ENCODE measurements at regions not wholly inside any gene's neighbourhood (a gene's known extent, or its start where the extent isn't known, plus 50 kb on each side); places are given as distances from the start of the nearest gene placed in this dataset.

DNA sequence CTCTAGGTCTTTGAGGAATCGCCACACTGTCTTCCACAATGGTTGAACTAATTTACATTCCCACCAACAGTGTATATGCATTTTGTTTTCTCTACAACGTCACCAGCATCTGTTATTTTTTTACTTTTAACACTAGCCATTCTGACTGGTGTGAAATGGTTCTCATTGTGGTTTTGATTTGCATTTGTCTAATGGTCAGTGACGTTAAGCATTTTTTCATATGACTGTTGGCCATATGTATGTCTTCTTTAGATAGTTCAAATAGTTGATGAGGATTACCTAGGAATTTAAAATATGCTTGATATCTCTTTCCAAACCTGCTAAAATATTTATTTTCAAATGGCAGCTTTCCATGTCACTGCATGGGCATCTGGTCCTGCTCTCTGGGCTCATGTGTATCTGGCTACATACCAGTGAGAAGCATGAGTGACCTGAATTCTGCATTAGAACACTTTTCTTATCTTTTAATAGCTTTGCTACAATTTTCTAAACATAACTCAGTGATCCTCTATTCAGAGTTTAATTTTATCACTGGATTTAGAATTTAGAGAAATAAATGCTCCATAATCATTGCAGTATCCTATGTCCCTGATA, 95.8 kb upstream of the ADAMTS16 start:
- no peak for DNase-seq

DNA sequence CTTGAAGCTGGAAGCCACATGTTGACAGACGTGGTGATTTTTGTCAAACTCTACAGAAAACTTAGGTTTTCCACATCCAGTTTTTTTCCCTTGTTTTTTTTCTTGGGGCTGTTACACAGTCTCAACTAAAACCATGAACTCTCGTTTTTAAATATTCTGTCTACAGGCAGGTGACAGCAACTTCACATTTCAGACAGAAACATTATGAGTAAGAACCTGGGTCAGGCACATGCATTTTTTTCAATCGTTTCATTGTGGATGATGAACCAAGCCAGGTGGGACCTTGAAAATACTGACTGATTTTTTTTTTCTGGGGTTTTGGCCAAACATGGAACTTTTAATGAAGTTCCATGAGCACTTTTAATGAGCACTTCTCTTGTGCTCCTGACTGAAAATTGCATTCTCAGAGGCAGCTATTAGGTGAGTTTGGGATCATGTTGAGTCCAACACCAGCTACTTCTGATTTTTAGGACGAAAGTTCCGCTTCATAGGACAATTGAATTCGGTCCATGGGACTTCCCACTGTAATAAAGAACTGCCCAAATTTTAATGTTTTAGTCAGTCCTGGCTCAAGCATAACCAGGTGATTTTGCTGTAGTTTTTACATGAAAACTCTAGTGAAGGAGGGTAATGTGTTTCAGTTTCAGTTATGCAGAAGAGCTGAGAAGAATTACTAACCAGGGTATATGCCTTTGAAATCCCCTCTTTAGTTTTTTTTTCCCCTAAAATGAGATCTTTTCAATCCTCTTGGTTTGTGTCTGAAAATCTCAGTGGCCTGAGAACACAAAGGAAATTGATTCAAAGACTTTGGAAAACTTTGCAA, 93.2 kb upstream of the ADAMTS16 start:
- no peak for DNase-seq

DNA sequence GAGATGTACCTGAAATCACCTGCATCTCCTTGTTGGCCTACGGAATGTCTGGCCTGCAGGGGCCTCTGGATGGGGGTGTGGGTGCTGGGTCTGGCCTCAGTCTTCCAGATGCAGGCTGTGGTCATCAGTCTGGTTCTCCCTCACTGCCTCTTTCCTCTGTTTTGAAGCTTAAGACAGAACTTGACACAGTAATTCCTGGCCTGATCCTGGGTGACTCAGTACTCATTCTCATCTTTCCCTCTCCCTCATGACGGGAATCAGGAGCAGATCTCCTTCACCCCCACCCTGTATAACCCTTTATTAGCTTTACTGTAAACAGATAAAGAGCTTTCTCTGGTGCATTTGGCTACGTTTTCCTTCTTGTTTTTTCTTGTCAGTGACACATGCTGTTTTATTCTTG, 89.3 kb upstream of the ADAMTS16 start:
- DNase-seq: no peak

DNA sequence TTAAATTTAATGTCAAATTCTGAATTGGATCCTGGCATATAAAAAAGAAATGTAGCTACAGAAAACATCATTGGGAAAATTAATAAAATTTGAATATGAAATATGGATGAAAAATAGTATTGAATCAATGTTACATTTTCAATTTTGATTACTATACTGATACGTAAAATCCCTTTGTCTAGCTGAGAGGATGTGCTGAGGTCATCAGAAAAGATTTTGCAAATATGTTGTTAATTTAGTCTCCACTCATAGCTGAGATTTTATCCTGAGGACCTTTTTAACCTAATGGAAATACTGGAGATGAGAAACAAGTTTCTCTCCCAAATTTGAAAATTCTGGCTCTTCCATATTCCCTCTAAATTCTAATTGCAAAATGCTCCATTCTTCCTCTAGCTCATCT, 84.4 kb upstream of the ADAMTS16 start:
- no peak for DNase-seq

DNA sequence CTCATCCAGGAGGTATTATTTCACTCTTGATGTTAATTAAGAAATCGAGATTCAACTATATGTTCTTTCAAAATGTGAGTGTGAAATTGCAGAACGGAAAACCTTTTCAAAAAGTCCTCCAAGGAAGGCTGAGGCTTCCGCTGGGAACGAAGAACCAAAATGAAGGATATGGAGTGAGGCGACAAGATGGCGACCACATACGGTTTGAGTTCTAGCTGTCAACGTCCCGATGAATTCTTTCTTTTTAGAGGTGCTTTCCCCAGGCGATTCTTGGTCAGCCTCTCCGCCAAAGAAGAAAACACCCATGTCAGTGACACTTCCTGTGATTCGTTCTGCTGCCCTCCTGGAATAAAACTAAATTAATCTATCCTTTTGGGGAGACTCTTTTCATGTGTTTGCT, 78.3 kb upstream of the ADAMTS16 start:
- DNase-seq: no peak

DNA sequence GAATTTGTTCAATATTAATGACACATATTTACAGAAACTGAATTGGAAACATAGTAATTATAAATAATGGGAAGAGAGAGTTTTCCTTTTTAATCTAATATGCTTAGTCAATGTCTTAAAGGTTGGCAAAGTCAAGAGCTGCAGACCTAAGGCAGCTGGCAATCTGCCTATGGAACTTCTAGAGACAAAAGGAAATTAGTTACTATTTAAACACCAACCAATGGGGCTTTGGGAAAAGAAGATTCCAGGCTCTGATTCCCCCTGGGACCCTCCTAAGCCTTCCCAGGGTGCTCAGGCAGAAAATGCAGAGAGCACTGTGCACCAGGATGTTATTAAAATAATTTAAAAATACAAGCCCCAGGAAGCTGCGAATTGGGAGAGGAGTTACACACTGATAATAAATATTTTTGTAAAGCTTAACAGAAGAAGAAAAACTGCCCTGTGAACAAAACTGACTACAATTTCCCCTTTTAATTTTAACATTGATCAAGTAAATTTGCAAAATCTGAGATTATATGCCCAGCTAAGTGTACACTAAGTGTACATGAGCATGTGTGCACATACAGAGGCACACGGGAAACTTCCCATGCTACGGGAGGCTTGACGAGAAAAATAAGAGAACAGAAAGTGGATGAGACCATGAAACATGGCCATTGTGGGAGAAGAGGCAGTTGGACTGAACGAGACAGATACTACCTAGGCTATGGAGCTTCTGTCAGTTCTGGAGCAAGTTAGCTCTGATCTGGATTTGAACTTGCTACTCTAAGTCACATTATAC, 77.4 kb upstream of the ADAMTS16 start:
- no peak for DNase-seq

DNA sequence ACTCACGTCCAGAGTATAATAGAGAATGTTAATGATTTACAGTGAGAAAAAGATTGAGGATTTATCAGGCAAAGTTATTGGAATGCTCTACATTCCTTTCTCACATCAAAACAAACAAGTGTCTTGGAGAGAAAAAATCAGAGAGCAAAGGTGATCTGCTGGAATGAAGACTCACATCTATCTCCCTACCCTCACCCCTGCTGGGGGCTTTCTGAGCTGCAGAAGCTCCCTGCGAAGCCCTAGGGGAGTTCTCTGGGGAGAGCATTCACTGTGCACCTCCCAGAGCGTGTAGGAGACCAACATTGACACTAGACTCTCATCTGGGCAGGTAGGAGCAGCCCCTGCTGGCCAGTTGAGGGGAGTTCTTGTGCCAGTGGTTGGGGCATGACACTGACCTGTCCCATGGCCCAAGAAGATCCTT, 76.6 kb upstream of the ADAMTS16 start:
- no peak for DNase-seq

DNA sequence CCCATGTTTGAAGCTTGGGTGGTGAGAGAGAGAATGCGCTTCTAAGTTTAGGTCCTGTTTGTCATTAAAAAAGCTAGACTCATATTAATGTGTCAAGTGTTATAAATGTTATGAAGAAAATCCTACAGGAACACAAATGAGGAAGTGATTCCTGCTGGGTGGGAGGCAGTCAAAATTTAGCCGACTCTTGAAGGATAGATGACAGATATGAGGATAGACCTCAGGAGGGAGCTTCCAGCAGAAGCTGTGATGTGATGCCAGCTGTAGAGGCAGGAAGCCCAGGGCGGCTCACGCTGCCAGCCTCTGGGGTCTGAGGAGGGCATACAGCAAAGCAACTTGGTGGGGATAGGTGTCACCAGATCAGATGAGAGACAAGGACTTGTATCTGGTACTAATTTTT, 74.7 kb upstream of the ADAMTS16 start:
- DNase-seq: no peak

DNA sequence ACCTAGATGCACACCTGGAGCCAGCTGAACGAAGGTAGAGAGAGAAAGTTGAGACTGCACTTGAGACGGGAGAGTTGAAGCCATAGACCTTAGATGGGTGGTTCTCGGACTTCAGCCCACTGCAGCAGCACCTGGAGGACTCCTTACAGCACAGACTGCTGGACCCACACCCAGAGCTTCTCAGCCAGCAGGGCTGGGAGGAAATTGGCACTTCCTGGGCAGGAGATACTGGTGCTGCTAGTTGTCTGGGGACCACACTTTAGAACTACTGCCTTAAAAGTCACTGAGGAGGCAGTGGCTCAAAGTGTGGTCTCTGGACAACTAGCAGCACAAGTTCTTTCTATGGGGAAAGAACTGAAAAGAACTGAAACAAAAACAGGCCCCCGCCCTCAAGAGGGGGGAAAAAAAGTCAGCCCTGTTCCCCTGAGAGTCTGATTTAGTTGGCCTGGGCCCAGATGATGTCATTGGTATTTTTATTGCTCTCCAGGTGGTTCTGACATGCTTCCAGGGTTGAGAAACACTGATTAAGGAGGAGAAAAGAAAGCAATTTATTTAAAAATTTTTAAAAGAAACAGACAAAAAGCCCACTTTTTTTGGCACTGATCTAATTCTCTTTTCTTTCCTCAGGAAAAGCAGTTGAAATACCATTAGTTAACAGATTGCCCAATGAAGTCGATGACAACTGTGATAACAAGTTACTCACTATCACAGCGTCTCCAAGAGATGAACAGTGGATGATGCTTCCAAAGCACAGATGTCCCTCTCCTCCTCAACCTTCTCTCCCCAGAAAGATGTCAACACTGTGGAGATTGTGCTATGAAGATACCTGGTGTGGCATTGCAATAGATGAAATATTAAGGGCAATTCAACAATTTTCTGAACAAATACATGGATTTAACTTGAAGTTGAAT, 73.6 kb upstream of the ADAMTS16 start:
- no peak for DNase-seq

DNA sequence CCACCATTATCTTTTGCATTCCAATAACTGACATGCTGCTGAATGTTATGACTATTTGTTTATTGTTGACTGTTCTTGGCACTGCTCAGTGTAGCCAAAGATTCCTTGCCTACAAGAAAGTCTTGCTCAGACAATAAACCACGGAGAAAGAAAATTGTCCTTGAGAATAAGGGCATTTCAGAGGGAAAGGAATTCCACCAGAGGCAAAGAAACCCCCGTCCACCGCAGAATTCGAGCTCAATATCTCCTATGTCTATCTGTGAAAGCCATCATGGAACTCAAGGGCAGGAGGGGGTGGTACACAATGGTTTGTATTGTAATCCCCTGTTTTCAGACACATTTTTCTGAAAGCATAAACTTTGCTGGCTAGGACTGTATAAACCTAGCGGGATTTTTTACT, 70.3 kb upstream of the ADAMTS16 start:
- DNase-seq: no peak

DNA sequence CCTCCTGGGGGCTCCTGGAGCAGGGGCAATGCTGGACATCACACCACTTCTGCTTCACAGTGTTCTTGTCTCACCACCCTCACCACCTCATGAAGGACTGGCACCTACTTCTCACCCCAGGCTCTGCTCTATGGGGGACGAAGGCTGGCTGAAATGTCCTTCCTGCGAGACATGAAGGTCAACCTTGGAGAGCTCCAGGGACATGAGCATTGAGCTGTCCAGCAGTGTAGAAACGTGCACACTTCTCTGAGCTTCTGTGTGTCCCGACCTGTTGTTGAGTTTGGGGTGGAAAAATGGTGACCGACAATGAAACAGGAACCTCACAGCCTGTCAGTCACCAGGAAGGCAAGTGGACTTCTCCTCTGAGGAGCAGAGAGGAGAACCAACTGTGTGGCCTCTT, 68.6 kb upstream of the ADAMTS16 start:
- no peak for DNase-seq

DNA sequence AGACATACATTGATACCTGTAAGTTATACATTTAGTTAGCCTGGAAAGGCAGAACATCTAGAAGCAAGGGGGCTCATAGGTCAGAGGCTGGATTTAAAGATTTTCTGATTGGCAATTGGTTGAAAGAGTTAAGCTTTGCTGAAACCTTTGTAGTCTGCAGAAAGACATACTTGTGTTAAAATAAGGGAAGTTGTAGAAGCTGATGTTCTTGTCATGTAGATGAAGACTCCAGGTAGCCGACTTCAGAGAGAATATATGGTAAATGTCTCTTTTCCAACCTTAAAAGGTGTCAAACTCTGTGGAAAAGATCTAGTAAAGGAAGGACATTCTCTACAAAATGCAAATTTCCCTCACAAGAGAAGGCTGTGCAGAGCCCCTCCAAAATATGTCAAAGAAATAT, 62.9 kb upstream of the ADAMTS16 start:
- no peak for DNase-seq

DNA sequence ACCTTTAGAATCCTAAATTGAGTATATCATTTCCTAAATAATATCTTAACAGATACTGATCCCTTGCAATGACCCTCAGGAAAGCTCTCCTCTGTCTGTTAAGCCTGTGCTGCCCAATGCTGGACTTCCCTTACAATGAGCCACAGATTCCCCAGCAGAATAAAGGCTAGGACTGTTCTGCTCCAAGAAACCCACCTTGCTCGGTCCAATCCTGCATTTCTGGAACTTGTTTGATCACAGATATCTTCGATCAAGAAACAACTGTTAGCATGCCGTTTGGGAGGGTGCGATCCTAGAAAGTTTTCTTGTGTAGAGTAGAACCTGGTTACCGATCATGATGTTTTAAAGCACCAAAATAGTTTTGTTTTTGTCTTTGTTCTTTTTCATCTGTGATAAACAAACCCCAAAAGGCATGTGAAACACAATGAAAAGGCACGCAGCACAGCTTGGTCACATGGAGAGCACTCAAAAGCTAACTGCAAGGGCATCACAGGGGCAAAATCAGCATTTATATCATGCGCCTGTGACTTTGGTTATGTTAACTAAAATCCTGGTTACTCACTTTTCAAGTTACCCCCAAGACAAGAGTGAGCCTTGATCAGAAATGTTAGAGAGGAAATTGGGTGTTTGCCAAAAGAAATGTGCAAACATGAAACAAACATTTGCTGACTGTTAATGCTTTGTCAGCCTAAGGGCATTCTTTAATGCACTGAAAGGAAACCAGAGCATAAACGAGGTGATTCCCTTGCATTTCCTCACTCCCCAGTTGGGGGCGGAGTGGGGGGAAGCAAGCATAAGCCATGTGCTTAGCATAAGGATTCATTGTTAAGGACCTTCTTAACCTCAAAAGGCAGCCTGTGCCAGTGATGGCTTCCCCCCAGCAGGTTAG, 61.9 kb upstream of the ADAMTS16 start:
- DNase-seq: no peak

DNA sequence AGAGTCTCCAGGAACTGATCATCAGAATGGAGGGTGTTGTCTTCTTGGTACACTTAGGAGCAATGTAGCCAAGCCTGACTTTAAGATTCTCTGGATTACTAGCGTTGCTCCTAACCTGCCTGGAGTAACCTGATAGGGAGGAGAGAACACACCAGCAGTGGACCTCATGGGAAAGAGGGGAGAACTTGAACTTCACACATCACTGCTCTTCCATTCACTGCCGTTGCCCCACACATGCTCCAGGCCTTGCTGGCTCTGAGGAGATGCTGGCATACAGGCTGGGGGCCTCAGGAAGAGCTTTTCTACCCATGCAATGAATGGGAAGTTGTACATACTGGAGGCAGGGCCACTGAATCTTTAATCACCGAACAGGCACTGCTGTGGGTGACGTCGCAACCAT, 60.3 kb upstream of the ADAMTS16 start:
- no peak for DNase-seq

DNA sequence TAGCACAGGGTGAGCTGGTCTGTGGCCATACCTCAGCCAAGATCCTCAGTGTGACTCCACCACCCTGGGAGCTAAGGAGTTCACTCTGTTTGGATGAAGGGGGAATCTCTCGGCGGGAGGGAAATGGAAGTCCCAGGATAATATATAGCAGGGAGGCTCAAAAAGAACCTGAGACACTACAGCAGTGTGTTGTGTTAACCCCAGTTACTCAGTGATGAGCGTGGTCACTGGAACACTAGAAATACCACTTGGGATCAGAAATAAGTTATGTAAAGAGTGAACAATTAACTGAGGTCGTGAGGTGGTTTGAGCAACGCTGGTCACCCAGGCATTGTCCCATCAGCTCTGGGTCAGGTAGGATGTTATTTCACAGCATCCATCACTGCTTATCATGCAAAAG, 59.3 kb upstream of the ADAMTS16 start:
- no peak for DNase-seq

DNA sequence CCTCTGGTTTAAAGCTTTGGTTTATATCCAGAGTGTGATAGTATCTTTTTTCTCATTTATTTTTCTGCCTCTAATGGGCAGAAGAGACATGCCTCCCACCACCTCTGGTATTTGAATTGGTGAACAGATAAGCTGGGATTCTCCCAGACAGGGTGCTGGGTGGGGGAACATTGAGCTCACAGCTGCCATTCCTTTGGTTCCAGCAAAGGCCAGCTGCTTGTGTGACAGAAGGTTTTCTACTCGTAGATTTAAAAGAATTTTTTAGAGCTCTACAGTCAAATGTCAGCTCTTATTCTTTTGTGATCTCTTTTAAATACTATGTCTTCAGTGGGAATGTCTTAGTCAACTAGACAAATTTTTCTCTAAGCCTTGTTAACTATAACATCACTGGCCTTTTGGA, 54.7 kb upstream of the ADAMTS16 start:
- no peak for DNase-seq

DNA sequence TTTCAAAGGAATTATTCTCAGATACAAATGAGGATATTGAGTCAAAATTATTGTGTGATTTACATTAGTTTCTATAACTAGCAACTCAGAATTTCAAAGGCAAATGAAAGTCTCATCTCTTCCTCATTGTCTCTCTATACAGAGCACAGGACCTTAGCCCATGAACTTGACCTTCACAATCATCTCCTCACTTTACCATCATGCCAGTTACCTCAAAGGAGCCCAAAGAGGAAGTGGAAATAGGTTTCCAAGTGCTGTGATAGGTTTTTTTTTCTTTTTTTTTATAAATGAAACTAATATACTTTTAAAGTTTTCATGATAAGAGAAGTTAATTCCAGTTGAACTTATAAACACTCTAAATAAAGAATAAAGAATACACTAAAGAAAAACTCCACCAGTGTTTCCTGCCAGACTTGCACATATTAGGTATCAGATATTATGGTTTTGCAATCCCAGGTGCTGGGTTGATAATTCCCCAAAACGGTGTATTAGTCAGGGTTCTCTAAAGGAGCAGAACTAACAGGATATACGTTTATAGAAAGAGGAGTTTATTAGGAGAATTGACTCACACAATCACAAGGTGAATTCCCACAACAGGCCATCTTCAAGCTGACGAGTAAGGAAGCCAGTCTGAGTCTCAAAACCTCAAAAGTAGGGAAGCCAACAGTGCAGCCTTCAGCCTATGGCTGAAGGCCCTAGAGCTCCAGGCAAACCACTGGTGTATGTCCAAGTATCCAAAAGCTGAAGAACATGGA, 50.1 kb upstream of the ADAMTS16 start:
- no peak for DNase-seq

Data from NCI-H345 (cell line).